Panc1 (cell line): ENCODE measurements at regions not wholly inside any gene's neighbourhood (a gene's known extent, or its start where the extent isn't known, plus 50 kb on each side); places are given as distances from the start of the nearest gene placed in this dataset.

Experiments
- ATAC-seq: fragments of 200-7000 bp; cut with Tn5 transposase; 2 replicates; pipeline ENCODE4 v1.9.1; 2020; ENCODE audit warnings: mild to moderate bottlenecking, moderate library complexity
- BruUV-seq: library from RNA; stranded (reverse); fragments of 400-500 nt; replicated peaks from 2 replicates; lab custom pipeline; 2021; lab: Mats Ljungman, UMichigan
- CTCF ChIA-PET: fragments of 300-600 bp; sonication (Branson Sonifier 250); formaldehyde crosslinking; loops from one replicate; lab custom pipeline; 2022; ENCODE audit warnings: antibody characterized with exemption; lab: Charles Lee
- POLR2A ChIA-PET: fragments of 300-600 bp; sonication (Branson Sonifier 250); formaldehyde crosslinking; loops from one replicate; lab custom pipeline; 2022; ENCODE audit warnings: antibody characterized with exemption; lab: Charles Lee
- DNase-seq: peaks from one replicate; pipeline ENCODE4 v3.0.0-alpha.2; 2010; ENCODE audit warnings: low read depth, low spot score
- H3K27ac ChIP-seq: 2 replicates; pipeline ENCODE4 v1.5.1; 2011; ENCODE audit warnings: mild to moderate bottlenecking, low read length, inconsistent platforms
- H3K27me3 ChIP-seq: fragments of 200-500 bp; sonication (Bioruptor generic); 2 replicates; pipeline ENCODE4 v1.6.0; 2014; ENCODE audit warnings: low read length, inconsistent platforms; ENCODE audit not compliant: control insufficient read depth, insufficient read depth
- H3K36me3 ChIP-seq: fragments of 200-500 bp; sonication (Bioruptor generic); 2 replicates; pipeline ENCODE4 v1.5.1; 2014; ENCODE audit warnings: inconsistent platforms, mild to moderate bottlenecking, low read length, moderate library complexity; ENCODE audit not compliant: control insufficient read depth, insufficient read depth
- H3K4me1 ChIP-seq: 2 replicates; pipeline ENCODE4 v1.5.1; 2011; ENCODE audit warnings: inconsistent platforms, mild to moderate bottlenecking, low read length, moderate library complexity; ENCODE audit not compliant: control insufficient read depth, insufficient read depth
- H3K4me3 ChIP-seq, 2 experiments: 2 replicates each; pipeline ENCODE4 v1.5.1; 2011 to 2012; ENCODE audit warnings: low read depth in 2 of 2, low read length in 2 of 2, mild to moderate bottlenecking in 2 of 2, inconsistent platforms in 1 of 2, moderate library complexity in 1 of 2
- H3K9me3 ChIP-seq: fragments of 200-500 bp; sonication (Bioruptor generic); 2 replicates; pipeline ENCODE4 v1.5.1; 2014; ENCODE audit warnings: low read depth, mild to moderate bottlenecking, inconsistent platforms, low read length, moderate library complexity; ENCODE audit not compliant: control insufficient read depth, insufficient read depth
- POLR2AphosphoS5 ChIP-seq: IDR thresholded peaks from 2 replicates; pipeline ENCODE4 v1.6.1; 2012; ENCODE audit warnings: mild to moderate bottlenecking, low read depth, low read length, moderate library complexity
- SIN3A ChIP-seq: IDR thresholded peaks from 2 replicates; pipeline ENCODE4 v1.6.1; 2012; ENCODE audit warnings: low read depth, mild to moderate bottlenecking, low read length, moderate library complexity, borderline replicate concordance; ENCODE audit not compliant: insufficient read depth
- TCF7L2 ChIP-seq: IDR thresholded peaks from 2 replicates; pipeline ENCODE4 v1.6.1; 2011; ENCODE audit warnings: mild to moderate bottlenecking, low read depth, low read length, inconsistent platforms
- in situ Hi-C: cut with HindIII; loops from 2 replicates; pipeline ENCODE4 v1.10.0; 2016; ENCODE audit warnings: low sequenced_read_pairs, low pct_unique_long_range_greater_than_20kb
- intact Hi-C: fragments of 100-400 bp; cut with micrococcal nuclease; formaldehyde crosslinking; loops from one replicate; pipeline ENCODE4 v1.10.0; 2022; ENCODE audit not compliant: unreplicated experiment
- TF ChIP-seq, protein P1 (sequence below), 2 experiments: IDR thresholded peaks; 2 replicates each; pipeline ENCODE4 v1.6.1; 2011 to 2012; ENCODE audit warnings: low read depth in 2 of 2, control low read depth in 1 of 2, low read length in 1 of 2, mild to moderate bottlenecking in 1 of 2, moderate library complexity in 1 of 2; ENCODE audit not compliant: insufficient read depth in 1 of 2
- TF ChIP-seq, protein P2 (sequence below): fragments of 450-650 bp; IDR thresholded peaks from 2 replicates; pipeline ENCODE4 v1.5.1; 2017; ENCODE audit warnings: mild to moderate bottlenecking

DNA sequence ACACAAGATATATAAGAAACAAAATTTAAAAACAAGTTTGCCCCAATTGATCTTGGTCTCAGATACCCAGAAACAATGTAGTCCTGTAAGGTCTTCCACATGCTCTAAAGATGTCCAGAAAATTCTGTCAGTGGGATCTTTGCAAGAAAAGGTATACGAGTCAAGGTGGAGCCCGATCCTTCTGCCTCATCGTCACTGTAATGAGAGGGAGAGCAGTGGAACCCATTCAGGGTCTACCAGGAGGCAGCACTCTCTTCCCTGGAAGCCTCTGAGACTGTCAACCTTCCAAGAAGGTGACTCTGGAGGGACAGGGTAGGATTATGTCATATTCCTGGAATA lies 112.8 kb downstream of the JCAD start:
- no peak for ATAC-seq
- no peaks in the 10 kb centered on the region for H3K4me1 ChIP-seq
- ChIA-PET POLR2A (no interaction called here), CTCF (no interaction called here)
- H3K9me3 ChIP-seq = no peaks in the 10 kb centered on the region
- intact Hi-C loops (no loop called here), in situ Hi-C loops (no loop called here)
- no peak for TF ChIP-seq POLR2AphosphoS5
- TF ChIP-seq SIN3A = no peak
- TF ChIP-seq, protein P1, sequence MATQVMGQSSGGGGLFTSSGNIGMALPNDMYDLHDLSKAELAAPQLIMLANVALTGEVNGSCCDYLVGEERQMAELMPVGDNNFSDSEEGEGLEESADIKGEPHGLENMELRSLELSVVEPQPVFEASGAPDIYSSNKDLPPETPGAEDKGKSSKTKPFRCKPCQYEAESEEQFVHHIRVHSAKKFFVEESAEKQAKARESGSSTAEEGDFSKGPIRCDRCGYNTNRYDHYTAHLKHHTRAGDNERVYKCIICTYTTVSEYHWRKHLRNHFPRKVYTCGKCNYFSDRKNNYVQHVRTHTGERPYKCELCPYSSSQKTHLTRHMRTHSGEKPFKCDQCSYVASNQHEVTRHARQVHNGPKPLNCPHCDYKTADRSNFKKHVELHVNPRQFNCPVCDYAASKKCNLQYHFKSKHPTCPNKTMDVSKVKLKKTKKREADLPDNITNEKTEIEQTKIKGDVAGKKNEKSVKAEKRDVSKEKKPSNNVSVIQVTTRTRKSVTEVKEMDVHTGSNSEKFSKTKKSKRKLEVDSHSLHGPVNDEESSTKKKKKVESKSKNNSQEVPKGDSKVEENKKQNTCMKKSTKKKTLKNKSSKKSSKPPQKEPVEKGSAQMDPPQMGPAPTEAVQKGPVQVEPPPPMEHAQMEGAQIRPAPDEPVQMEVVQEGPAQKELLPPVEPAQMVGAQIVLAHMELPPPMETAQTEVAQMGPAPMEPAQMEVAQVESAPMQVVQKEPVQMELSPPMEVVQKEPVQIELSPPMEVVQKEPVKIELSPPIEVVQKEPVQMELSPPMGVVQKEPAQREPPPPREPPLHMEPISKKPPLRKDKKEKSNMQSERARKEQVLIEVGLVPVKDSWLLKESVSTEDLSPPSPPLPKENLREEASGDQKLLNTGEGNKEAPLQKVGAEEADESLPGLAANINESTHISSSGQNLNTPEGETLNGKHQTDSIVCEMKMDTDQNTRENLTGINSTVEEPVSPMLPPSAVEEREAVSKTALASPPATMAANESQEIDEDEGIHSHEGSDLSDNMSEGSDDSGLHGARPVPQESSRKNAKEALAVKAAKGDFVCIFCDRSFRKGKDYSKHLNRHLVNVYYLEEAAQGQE (IDR thresholded peaks at IDR 0.05; ENCODE audit: insufficient read depth in 1 of 2, low read depth in 2 of 2, low read length in 1 of 2) = no peak
- TF ChIP-seq TCF7L2 = no peak
- TF ChIP-seq, protein P2, sequence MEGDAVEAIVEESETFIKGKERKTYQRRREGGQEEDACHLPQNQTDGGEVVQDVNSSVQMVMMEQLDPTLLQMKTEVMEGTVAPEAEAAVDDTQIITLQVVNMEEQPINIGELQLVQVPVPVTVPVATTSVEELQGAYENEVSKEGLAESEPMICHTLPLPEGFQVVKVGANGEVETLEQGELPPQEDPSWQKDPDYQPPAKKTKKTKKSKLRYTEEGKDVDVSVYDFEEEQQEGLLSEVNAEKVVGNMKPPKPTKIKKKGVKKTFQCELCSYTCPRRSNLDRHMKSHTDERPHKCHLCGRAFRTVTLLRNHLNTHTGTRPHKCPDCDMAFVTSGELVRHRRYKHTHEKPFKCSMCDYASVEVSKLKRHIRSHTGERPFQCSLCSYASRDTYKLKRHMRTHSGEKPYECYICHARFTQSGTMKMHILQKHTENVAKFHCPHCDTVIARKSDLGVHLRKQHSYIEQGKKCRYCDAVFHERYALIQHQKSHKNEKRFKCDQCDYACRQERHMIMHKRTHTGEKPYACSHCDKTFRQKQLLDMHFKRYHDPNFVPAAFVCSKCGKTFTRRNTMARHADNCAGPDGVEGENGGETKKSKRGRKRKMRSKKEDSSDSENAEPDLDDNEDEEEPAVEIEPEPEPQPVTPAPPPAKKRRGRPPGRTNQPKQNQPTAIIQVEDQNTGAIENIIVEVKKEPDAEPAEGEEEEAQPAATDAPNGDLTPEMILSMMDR = no peak
- H3K4me3 ChIP-seq = no peak overlapping the region
- no peak for DNase-seq
- no peak overlapping the region for H3K27ac ChIP-seq
- no TSS peak for BruUV-seq
- H3K36me3 ChIP-seq = no peaks in the 10 kb centered on the region
- H3K27me3 ChIP-seq = no peaks in the 10 kb centered on the region

DNA sequence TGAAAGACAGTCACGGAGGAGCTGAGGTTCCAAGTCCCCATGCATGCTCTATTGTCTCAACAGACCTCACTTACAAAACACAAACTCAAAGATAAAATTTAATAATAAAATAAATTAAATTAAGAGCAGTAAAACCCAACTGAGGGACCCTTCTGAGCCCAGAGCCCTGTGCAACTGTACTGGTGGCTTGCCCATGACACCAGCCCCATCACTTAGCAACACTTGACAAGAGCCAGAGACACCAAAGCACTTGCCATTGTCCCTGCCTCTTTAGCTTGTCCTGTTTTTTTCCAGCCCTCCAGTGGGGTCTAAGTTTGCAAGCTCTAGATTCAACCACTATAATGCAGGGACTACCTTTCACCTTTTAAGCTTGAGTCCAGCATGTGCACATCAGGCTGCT lies 117.9 kb downstream of the JCAD start:
- no TSS peak for BruUV-seq

More for the DNA sequence above, 117.9 kb downstream of the JCAD start:
- ChIA-PET POLR2A (no interaction called here), CTCF (no interaction called here)
- Histone ChIP-seq H3K4me3 (no peak overlapping the region), H3K27me3 (no peaks in the 10 kb centered on the region), H3K4me1 (no peaks in the 10 kb centered on the region), H3K9me3 (no peaks in the 10 kb centered on the region), H3K36me3 (no peaks in the 10 kb centered on the region), H3K27ac (no peak overlapping the region)
- in situ Hi-C loops (no loop called here), intact Hi-C loops (no loop called here)
- no peak for ATAC-seq
- no peak for DNase-seq
- no peak for TF ChIP-seq SIN3A
- TF ChIP-seq, protein P1 (IDR thresholded peaks at IDR 0.05; ENCODE audit: insufficient read depth in 1 of 2, low read depth in 2 of 2, low read length in 1 of 2) = no peak
- TF ChIP-seq TCF7L2 = no peak
- TF ChIP-seq POLR2AphosphoS5 = no peak
- TF ChIP-seq, protein P2 = no peak
